ENCODE measurements at regions not wholly inside any gene's neighbourhood (a gene's known extent, or its start where the extent isn't known, plus 50 kb on each side); places are given as distances from the start of the nearest gene placed in this dataset.
"Not testable (repeated sequence)": the region's sequence is repeated elsewhere in the genome, so short reads cannot be mapped to it uniquely, and the experiment has no call there.

DNA sequence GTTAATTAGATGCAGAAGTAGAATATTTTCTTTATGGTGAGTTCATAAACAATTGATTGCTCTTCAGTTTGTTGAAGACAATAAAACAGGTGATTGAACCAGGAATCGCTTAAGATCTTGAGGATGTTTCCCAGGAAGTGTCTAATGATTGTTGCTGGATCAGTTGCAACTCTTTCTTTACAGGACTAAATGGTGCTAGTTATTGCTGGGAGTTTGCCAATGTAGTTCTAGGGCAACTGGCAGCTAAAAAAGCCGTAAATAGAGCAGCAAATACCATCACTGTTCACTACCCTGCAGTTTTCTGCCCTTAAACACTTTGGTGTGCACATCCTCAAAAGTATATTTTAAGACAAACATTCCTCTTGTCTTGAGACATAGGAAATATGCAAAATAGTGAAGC, 119.2 kb upstream of the ANK3 start:
- no peak for DNase-seq

DNA sequence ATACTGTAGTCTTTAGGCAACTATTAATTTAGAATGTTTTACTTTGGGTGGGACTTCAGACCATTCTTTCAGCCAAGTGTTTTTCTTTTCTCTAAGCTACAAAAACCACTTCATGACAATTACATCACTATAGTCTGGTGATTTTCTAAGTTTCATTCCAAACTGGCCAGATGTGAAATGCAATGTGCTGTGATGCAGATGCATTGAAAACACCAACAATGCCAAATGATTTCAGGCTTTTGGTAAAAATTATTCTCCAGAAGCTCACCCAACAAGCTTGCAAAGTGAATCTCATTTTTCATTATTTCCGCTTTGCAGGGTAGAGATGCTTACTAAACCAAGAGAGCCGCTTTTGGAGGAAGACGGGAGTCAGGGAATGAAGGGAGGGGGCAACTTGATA, 118.4 kb upstream of the ANK3 start:
- no peak for DNase-seq

GRCh38 chr10:60502621-60503020, 112.9 kb upstream of the ANK3 start:
- no peak for DNase-seq

- DNase-seq, result no peak
Measured at GRCh38 chr10:60498985-60499384, 109.3 kb upstream of the ANK3 start.

DNA sequence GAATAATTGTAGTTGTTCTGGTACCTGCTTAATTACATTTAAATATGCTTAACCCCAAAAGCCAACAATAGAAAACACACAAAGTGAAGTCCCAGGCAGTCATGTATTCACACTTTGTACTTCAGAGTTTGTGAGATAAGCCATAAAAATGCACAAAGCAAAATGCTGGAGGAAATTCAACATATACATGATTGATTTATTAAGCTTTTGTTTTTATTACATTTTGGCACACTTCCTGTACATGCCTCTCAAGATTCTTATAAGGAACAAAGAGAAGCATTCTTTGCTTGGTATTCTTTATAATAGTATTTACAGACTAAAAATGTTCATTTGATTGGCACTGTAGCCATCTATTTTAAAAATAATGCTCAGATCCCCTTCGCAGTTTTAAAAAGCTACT, 107.7 kb upstream of the ANK3 start:
- no peak for DNase-seq

- no peak for DNase-seq
Measured at GRCh38 chr10:60496181-60496580, 106.5 kb upstream of the ANK3 start.

- DNase-seq, result no peak
Measured at GRCh38 chr10:60495338-60496055, 105.8 kb upstream of the ANK3 start.

- no peak for DNase-seq
Measured at GRCh38 chr10:60494774-60495173, 105.1 kb upstream of the ANK3 start.

GRCh38 chr10:60491162-60491561, 101.5 kb upstream of the ANK3 start:
- DNase-seq, result no peak

DNA sequence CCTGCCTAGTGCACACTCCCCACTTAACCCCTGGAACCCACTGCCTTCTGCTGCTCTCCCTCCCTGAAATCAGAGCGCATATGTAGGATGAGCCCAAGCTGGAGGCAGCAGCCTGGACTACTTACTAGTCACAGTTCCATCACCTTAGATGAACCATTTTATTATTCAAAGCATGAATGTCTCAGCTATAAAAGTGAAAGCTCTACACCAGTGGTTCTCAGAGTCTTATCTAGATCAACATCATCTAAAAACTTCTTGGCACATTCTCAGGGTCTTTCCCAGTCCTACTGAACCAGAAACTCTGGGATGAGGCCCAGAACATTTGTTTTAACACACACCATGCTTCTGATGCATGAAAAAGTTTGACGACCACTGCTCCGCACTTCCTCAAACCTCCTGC, 100.3 kb upstream of the ANK3 start:
- no peak for DNase-seq

- no peak for DNase-seq
Measured at GRCh38 chr10:60488111-60488669, 98.5 kb upstream of the ANK3 start.

- no peak for DNase-seq
Measured at GRCh38 chr10:60487543-60487942, 97.9 kb upstream of the ANK3 start.

GRCh38 chr10:60485025-60485424, 95.3 kb upstream of the ANK3 start:
- DNase-seq, result no peak

DNA sequence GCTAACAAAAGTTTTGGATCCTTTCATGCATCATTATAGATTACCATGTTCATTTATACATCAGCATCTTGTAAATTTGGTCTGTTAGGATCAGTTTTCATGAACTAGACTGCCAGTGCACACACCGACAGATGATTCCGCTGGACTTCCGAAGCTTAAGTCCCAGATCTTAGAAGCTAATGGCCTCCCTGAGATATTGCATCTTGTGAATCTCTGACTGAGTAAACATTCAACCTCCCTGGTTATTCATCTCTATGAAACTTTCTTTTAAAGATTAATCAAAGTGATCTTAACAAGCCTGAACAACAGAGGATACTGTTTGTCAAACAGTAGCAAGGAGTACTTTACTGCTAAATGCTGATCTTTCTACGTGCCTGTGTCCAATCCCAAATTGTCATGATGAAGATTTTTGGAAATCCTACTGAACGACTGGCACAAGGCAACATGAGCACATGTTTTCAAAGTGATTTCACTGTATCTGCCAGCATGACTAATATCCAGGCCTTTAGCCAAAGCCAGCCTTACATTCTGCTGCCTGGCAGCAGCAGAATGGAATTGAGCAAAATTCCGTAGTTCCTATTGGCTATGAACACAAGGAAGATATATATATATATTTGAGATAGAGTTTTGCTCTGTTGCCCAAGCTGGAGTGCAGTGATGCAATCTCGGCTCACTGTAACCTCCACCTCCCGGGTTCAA, 91.3 kb upstream of the ANK3 start:
- DNase-seq, result peak; percentile 43

- no peak for DNase-seq
Measured at GRCh38 chr10:60479305-60480020, 89.8 kb upstream of the ANK3 start.

DNA sequence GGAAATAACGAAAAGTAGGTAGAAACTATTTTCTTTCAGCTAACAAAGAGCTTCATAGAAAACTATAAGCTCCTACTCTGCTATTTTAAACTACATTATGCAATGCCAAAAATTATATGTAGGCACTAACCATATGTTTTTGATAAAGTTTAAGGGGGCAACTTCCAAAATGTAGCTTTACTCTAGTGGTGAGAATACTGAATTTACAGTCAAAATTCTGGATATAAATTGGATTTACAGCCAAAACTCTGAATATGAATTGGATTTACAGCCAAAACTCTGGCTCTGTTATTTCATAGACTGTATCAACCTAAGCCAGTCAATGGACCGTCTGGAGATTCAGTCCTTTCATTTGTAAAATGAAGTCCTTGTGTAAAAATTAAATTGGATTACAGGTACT, 86.8 kb upstream of the ANK3 start:
- DNase-seq, result no peak

DNA sequence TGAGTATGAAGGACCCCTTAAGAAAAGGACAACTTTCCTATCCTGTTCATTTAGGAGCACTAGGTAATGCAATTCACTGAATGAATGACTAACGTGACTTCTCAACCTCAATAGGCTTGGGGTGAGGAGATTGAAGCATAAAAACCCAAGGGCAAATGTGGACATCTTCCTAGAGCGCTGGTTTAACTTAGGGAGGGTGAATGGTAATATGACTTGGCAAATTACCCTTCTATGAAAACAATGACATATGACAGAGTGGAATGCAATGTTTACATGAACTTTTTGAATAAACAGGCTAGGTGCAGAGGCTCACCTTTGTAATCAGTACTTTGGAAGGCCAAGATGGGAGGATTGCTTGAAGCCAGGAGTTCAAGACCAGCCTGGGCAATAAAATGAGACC, 83.9 kb upstream of the ANK3 start:
- no peak for DNase-seq

- DNase-seq, result no peak
Measured at GRCh38 chr10:60470091-60470490, 80.4 kb upstream of the ANK3 start.

GRCh38 chr10:60469147-60469546, 79.5 kb upstream of the ANK3 start:
- not testable (repeated sequence) for DNase-seq

DNA sequence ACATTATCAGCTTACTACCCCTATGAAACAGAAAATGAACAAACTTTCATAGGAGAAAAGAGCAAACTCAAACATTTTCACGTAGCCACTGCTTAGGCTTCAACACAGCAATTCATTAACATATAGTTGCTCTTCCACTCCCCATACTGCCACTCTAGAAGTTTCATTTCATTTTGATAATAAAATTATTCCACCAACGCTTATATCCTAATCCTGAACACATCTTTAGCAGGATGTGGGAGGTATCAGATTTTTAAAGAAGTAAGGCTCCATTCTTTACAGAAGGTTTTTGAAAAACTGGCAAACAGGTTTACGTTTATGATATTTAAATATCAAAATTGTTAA, 77.5 kb upstream of the ANK3 start:
- no peak for DNase-seq

- DNase-seq, result no peak
Measured at GRCh38 chr10:60466267-60467201, 76.9 kb upstream of the ANK3 start.

- no peak for DNase-seq
Measured at GRCh38 chr10:60465801-60466200, 76.1 kb upstream of the ANK3 start.

- no peak for DNase-seq
Measured at GRCh38 chr10:60464659-60465058, 75.0 kb upstream of the ANK3 start.

All from left hindlimb (tissue), 1 donor.